AG09319 (cell line): ENCODE measurements at regions not wholly inside any gene's neighbourhood (a gene's known extent, or its start where the extent isn't known, plus 50 kb on each side); places are given as distances from the start of the nearest gene placed in this dataset.

Experiments used
- DNase-seq: peaks from one replicate; pipeline ENCODE4 v3.0.0-alpha.2; 2010; ENCODE audit warnings: low read depth; ENCODE audit errors: extremely low read depth
- TF ChIP-seq, protein P1 (sequence below): IDR thresholded peaks from 2 replicates; pipeline ENCODE4 v1.5.1; 2011; ENCODE audit warnings: low read depth, mild to moderate bottlenecking, inconsistent platforms, low read length, moderate library complexity

GRCh38 chr2:52335727-52336126 lies 1303.8 kb upstream of the NRXN1 start:
- DNase-seq, result no peak
- TF ChIP-seq, protein P1, sequence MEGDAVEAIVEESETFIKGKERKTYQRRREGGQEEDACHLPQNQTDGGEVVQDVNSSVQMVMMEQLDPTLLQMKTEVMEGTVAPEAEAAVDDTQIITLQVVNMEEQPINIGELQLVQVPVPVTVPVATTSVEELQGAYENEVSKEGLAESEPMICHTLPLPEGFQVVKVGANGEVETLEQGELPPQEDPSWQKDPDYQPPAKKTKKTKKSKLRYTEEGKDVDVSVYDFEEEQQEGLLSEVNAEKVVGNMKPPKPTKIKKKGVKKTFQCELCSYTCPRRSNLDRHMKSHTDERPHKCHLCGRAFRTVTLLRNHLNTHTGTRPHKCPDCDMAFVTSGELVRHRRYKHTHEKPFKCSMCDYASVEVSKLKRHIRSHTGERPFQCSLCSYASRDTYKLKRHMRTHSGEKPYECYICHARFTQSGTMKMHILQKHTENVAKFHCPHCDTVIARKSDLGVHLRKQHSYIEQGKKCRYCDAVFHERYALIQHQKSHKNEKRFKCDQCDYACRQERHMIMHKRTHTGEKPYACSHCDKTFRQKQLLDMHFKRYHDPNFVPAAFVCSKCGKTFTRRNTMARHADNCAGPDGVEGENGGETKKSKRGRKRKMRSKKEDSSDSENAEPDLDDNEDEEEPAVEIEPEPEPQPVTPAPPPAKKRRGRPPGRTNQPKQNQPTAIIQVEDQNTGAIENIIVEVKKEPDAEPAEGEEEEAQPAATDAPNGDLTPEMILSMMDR, result no peak

- no peak for DNase-seq
- TF ChIP-seq, protein P1, result no peak
Observed at GRCh38 chr2:52334185-52334584, 1302.3 kb upstream of the NRXN1 start.

GRCh38 chr2:52327641-52328040 lies 1295.7 kb upstream of the NRXN1 start:
- TF ChIP-seq, protein P1, result no peak
- DNase-seq, result no peak

- TF ChIP-seq, protein P1, result no peak
- DNase-seq, result no peak
Observed at GRCh38 chr2:52314231-52314630, 1282.3 kb upstream of the NRXN1 start.

- TF ChIP-seq, protein P1, result no peak
- no peak for DNase-seq
Observed at GRCh38 chr2:52312486-52312885, 1280.6 kb upstream of the NRXN1 start.

GRCh38 chr2:52311862-52312261 lies 1279.9 kb upstream of the NRXN1 start:
- no peak for DNase-seq
- TF ChIP-seq, protein P1, result no peak

GRCh38 chr2:52308156-52308555 lies 1276.2 kb upstream of the NRXN1 start:
- DNase-seq, result no peak
- TF ChIP-seq, protein P1, result no peak
